OCI-LY1 (cell line): ENCODE measurements at regions not wholly inside any gene's neighbourhood (a gene's known extent, or its start where the extent isn't known, plus 50 kb on each side); places are given as distances from the start of the nearest gene placed in this dataset.

Experiments
- H2AFZ ChIP-seq: fragments of 200-600 bp; sonication (generic), shearing (Covaris generic); 2 replicates; pipeline ENCODE4 v1.6.0; 2014; ENCODE audit warnings: antibody characterized with exemption, mild to moderate bottlenecking, low read length
- H3F3A ChIP-seq: fragments of 200-600 bp; sonication (generic), shearing (Covaris generic); 2 replicates; pipeline ENCODE4 v1.6.0; 2014; ENCODE audit warnings: mild to moderate bottlenecking, antibody characterized with exemption, low read length, moderate library complexity; ENCODE audit not compliant: insufficient read depth
- H3K27ac ChIP-seq: fragments of 200-600 bp; sonication (generic); 2 replicates; pipeline ENCODE4 v1.5.1; 2014; ENCODE audit warnings: low read length, mixed run types, mild to moderate bottlenecking, low read depth; ENCODE audit not compliant: poor library complexity, severe bottlenecking
- H3K27me3 ChIP-seq: fragments of 200-600 bp; sonication (generic); 2 replicates; pipeline ENCODE4 v1.6.0; 2014; ENCODE audit warnings: antibody characterized with exemption, mild to moderate bottlenecking, low read length, moderate library complexity; ENCODE audit not compliant: insufficient read depth
- H3K36me3 ChIP-seq: fragments of 200-600 bp; sonication (generic); 2 replicates; pipeline ENCODE4 v1.6.1; 2014; ENCODE audit warnings: mild to moderate bottlenecking, antibody characterized with exemption, low read length, moderate library complexity, mixed read lengths; ENCODE audit not compliant: insufficient read depth
- H3K4me1 ChIP-seq: fragments of 200-600 bp; sonication (generic); 2 replicates; pipeline ENCODE4 v1.5.1; 2014; ENCODE audit warnings: mild to moderate bottlenecking, low read length, moderate library complexity; ENCODE audit not compliant: insufficient read depth, severe bottlenecking
- H3K4me2 ChIP-seq: fragments of 200-600 bp; sonication (generic), shearing (Covaris generic); 2 replicates; pipeline ENCODE4 v1.6.1; 2014; ENCODE audit warnings: low read length
- H3K4me3 ChIP-seq: fragments of 200-600 bp; sonication (generic); 2 replicates; pipeline ENCODE4 v1.5.1; 2014; ENCODE audit warnings: low read length, low read depth, mild to moderate bottlenecking, mixed read lengths; ENCODE audit not compliant: poor library complexity, severe bottlenecking
- H3K79me2 ChIP-seq: fragments of 200-600 bp; shearing (Covaris generic); 2 replicates; pipeline ENCODE4 v1.6.1; 2016; ENCODE audit warnings: mixed run types, low read length, mixed read lengths; ENCODE audit not compliant: insufficient read depth
- H3K9ac ChIP-seq: fragments of 200-600 bp; sonication (generic), shearing (Covaris generic); 2 replicates; pipeline ENCODE4 v1.6.1; 2014; ENCODE audit warnings: mild to moderate bottlenecking, low read length, mixed read lengths
- H3K9me2 ChIP-seq: fragments of 200-600 bp; sonication (generic), shearing (Covaris generic); 2 replicates; pipeline ENCODE4 v1.6.1; 2014; ENCODE audit warnings: low read depth, mild to moderate bottlenecking, low read length, mixed read lengths
- H3K9me3 ChIP-seq: fragments of 200-600 bp; shearing (Covaris generic); 2 replicates; pipeline ENCODE4 v1.6.1; 2014; ENCODE audit warnings: low read length, mixed read lengths
- H4K20me1 ChIP-seq: fragments of 200-600 bp; sonication (generic), shearing (Covaris generic); 2 replicates; pipeline ENCODE4 v1.6.0; 2016; ENCODE audit warnings: mild to moderate bottlenecking, low read length; ENCODE audit not compliant: insufficient read depth
- EZH2 ChIP-seq: fragments of 200-600 bp; sonication (generic), shearing (Covaris generic); IDR thresholded peaks from 2 replicates; pipeline ENCODE4 v1.8.0; 2017; ENCODE audit warnings: borderline replicate concordance, mixed run types, mild to moderate bottlenecking, antibody characterized with exemption, low read length, moderate library complexity, mixed read lengths
- TF ChIP-seq, protein P1 (sequence below): fragments of 200-600 bp; sonication (generic), shearing (Covaris generic); IDR thresholded peaks from 2 replicates; pipeline ENCODE4 v1.5.1; 2017; ENCODE audit warnings: mild to moderate bottlenecking, antibody characterized with exemption, low read length, moderate library complexity, mixed read lengths

DNA sequence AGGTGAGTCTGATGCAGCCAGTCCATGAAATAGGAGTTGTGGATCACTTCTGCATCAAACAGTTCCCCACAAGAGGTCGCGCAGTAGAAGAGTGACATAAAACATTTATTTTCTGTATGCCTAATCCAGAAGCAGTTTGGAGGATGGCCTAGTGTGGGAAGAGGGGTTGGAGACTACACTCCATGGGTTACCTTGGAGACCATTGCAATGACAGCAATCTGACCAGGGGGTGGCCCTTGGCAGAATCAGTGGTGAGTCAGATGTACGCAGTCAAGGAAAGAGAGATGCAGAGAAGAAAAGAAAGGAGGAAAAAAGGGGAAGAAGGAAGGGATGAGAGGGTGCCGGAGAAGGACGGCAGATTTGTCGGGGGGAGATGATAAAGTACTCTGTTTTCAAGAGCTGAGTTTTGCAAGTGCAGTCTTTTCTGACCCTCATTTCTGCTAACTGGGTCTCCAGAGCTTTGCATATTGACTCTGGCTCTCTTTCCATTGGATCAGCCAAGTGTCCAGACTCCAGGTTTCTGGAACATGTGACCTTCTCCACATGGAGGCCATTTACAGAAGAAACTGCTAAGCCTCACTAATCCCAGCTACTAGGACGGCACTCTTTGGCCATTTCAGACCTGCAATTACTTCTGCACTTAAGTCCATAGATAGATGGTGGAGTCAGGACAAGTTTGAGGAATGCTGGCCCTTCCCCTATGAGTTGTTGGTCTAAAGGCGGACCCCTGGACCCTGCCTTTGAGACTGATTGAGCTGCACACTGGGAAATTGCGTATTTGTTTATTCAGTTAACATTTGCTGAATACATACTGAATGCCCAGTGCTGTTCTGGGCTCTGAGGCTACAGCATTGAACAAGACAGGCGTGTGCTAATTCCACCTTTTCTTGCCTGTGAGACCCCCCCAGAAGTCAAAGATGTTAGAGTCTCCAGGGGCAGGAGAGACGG is 424.2 kb downstream of the BCL11B start:
- Histone ChIP-seq H3K4me3 (no peak overlapping the region), H3K27ac (no peak overlapping the region)

DNA sequence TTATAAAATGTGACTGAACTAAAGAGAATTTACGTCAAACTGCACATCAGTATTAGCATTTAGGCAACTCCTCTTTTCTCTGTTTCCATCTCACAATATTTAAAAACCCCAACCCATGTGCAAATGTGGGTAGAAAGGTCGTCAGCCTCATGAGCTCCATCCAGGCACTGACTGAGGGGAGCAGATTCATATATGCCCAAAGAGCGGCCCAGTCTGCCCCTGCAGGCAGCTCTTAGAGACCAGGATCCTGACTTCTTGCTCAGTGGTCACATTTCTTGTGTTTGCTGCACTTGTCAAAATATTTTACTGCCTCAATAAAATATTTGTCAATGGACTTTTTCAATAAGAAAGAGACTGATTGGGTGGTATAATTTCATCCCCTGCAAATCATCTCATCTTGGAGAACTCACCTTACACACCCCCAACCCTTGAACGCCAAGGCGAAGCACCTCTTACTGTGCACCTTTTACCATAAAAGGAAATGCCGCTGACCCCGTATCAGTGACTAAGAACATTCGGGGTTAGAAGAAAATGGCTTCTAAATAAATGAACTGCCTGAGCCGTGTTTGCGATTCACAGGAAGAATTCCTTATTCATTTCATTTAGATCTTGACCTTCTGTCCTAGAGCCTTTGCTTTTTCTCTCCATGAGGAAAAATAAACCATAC is 418.8 kb downstream of the BCL11B start:
- TF ChIP-seq EZH2 = no peak
- TF ChIP-seq, protein P1, sequence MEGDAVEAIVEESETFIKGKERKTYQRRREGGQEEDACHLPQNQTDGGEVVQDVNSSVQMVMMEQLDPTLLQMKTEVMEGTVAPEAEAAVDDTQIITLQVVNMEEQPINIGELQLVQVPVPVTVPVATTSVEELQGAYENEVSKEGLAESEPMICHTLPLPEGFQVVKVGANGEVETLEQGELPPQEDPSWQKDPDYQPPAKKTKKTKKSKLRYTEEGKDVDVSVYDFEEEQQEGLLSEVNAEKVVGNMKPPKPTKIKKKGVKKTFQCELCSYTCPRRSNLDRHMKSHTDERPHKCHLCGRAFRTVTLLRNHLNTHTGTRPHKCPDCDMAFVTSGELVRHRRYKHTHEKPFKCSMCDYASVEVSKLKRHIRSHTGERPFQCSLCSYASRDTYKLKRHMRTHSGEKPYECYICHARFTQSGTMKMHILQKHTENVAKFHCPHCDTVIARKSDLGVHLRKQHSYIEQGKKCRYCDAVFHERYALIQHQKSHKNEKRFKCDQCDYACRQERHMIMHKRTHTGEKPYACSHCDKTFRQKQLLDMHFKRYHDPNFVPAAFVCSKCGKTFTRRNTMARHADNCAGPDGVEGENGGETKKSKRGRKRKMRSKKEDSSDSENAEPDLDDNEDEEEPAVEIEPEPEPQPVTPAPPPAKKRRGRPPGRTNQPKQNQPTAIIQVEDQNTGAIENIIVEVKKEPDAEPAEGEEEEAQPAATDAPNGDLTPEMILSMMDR = no peak
- no peaks in the 10 kb centered on the region for H3K79me2 ChIP-seq
- H3K9me2 ChIP-seq = no peaks in the 10 kb centered on the region
- no peak overlapping the region for H3K27ac ChIP-seq
- no peaks in the 10 kb centered on the region for H3K9me3 ChIP-seq
- H3K4me2 ChIP-seq = no peak overlapping the region
- H3K27me3 ChIP-seq = no peaks in the 10 kb centered on the region
- no peak overlapping the region for H2AFZ ChIP-seq
- H3K9ac ChIP-seq = no peak overlapping the region
- H3K36me3 ChIP-seq = no peaks in the 10 kb centered on the region
- no peaks in the 10 kb centered on the region for H3F3A ChIP-seq
- H3K4me1 ChIP-seq = no peaks in the 10 kb centered on the region
- H4K20me1 ChIP-seq = no peaks in the 10 kb centered on the region
- H3K4me3 ChIP-seq = no peak overlapping the region

More for the DNA sequence above, 424.2 kb downstream of the BCL11B start:
- Histone ChIP-seq H3K9me2 (no peaks in the 10 kb centered on the region), H3K9ac (no peak overlapping the region), H4K20me1 (no peaks in the 10 kb centered on the region), H3K4me1 (no peaks in the 10 kb centered on the region), H3K4me2 (no peak overlapping the region), H3K79me2 (no peaks in the 10 kb centered on the region), H3K27me3 (peaks cover 4% of the 10 kb centered on the region; the same call in 1 of the 2 replicates), H2AFZ (no peak overlapping the region), H3F3A (no peaks in the 10 kb centered on the region), H3K9me3 (no peaks in the 10 kb centered on the region), H3K36me3 (no peaks in the 10 kb centered on the region)
- no peak for TF ChIP-seq EZH2
- TF ChIP-seq, protein P1 = no peak

- no peaks in the 10 kb centered on the region for H3K4me1 ChIP-seq
- H3K4me3 ChIP-seq = no peak overlapping the region
- no peaks in the 10 kb centered on the region for H3K36me3 ChIP-seq
- H3K9me2 ChIP-seq = no peaks in the 10 kb centered on the region
- no peaks in the 10 kb centered on the region for H3F3A ChIP-seq
- no peak overlapping the region for H3K9ac ChIP-seq
- H3K27ac ChIP-seq = no peak overlapping the region
- H3K4me2 ChIP-seq = no peak overlapping the region
- H4K20me1 ChIP-seq = no peaks in the 10 kb centered on the region
- H2AFZ ChIP-seq = no peak overlapping the region
- no peaks in the 10 kb centered on the region for H3K9me3 ChIP-seq
- no peaks in the 10 kb centered on the region for H3K27me3 ChIP-seq
- TF ChIP-seq EZH2 = no peak
- TF ChIP-seq, protein P1 = no peak
- H3K79me2 ChIP-seq = no peaks in the 10 kb centered on the region
These were observed 415.9 kb downstream of the BCL11B start for GRCh38 chr14:98855926-98856715.
